PC-3 (cell line): ENCODE measurements at regions not wholly inside any gene's neighbourhood (a gene's known extent, or its start where the extent isn't known, plus 50 kb on each side); places are given as distances from the start of the nearest gene placed in this dataset.

ENCODE experiments used
- ATAC-seq: fragments of 200-7000 bp; cut with Tn5 transposase; 2 replicates; pipeline ENCODE4 v1.9.1; 2020; ENCODE audit warnings: mild to moderate bottlenecking, moderate library complexity
- BruUV-seq: library from RNA; stranded (reverse); fragments of 400-500 nt; replicated peaks from 2 replicates; lab custom pipeline; 2021; lab: Mats Ljungman, UMichigan
- CTCF ChIA-PET: fragments of 300-600 bp; sonication (Branson Sonifier 250); formaldehyde crosslinking; loops from one replicate; lab custom pipeline; 2022; ENCODE audit warnings: antibody characterized with exemption; lab: Charles Lee
- POLR2A ChIA-PET: fragments of 300-600 bp; sonication (Branson Sonifier 250); formaldehyde crosslinking; loops from one replicate; lab custom pipeline; 2022; ENCODE audit warnings: antibody characterized with exemption; ENCODE audit not compliant: unreplicated experiment; lab: Charles Lee
- DNase-seq: peaks from one replicate; pipeline ENCODE4 v3.0.0-alpha.2; 2015
- H2AFZ ChIP-seq: fragments of 300-600 bp; sonication (generic); 2 replicates; pipeline ENCODE4 v1.6.0; 2016; ENCODE audit warnings: antibody characterized with exemption, low read length
- H3F3A ChIP-seq: fragments of 300-600 bp; sonication (generic); one replicate; pipeline ENCODE4 v1.6.0; 2017; ENCODE audit warnings: antibody characterized with exemption, low read length, control low read depth, mild to moderate bottlenecking; ENCODE audit not compliant: unreplicated experiment
- H3K27ac ChIP-seq: fragments of 300-600 bp; sonication (generic); 2 replicates; pipeline ENCODE4 v1.5.1; 2016; ENCODE audit warnings: mild to moderate bottlenecking, low read length
- H3K27me3 ChIP-seq: fragments of 300-600 bp; sonication (generic); 2 replicates; pipeline ENCODE4 v1.6.1; 2016; ENCODE audit warnings: low read length, mixed read lengths
- H3K36me3 ChIP-seq: fragments of 300-600 bp; sonication (generic); 2 replicates; pipeline ENCODE4 v1.6.1; 2016; ENCODE audit warnings: low read depth, mixed run types, low read length, mixed read lengths
- H3K4me1 ChIP-seq: fragments of 300-600 bp; sonication (generic); 2 replicates; pipeline ENCODE4 v1.5.1; 2016; ENCODE audit warnings: low read length; ENCODE audit not compliant: insufficient read depth
- H3K4me2 ChIP-seq: fragments of 300-600 bp; sonication (generic); 2 replicates; pipeline ENCODE4 v1.6.0; 2016; ENCODE audit warnings: low read length
- H3K4me3 ChIP-seq: fragments of 300-600 bp; sonication (generic); 2 replicates; pipeline ENCODE4 v1.5.1; 2016; ENCODE audit warnings: mild to moderate bottlenecking, low read length, mixed read lengths
- H3K79me2 ChIP-seq: fragments of 300-600 bp; sonication (generic); 2 replicates; pipeline ENCODE4 v1.6.1; 2017; ENCODE audit warnings: low read length, mixed read lengths
- H3K9ac ChIP-seq: fragments of 300-600 bp; sonication (generic); 2 replicates; pipeline ENCODE4 v1.6.0; 2016; ENCODE audit warnings: mild to moderate bottlenecking, low read length
- H3K9me2 ChIP-seq: fragments of 300-600 bp; sonication (generic); replicated peaks from 2 replicates; pipeline ENCODE4 v1.6.1; 2016; ENCODE audit warnings: mixed run types, low read length, mixed read lengths
- H3K9me3 ChIP-seq: fragments of 300-600 bp; sonication (generic); 2 replicates; pipeline ENCODE4 v1.6.1; 2016; ENCODE audit warnings: low read length, mixed read lengths
- H4K20me1 ChIP-seq: fragments of 300-600 bp; sonication (generic); 2 replicates; pipeline ENCODE4 v1.6.1; 2016; ENCODE audit warnings: low read length, mixed read lengths
- EZH2 ChIP-seq: fragments of 300-600 bp; sonication (generic); IDR thresholded peaks from one replicate; pipeline ENCODE4 v1.6.1; 2017; ENCODE audit warnings: antibody characterized with exemption, mild to moderate bottlenecking, low read length; ENCODE audit not compliant: unreplicated experiment
- EZH2phosphoT487 ChIP-seq: fragments of 300-600 bp; sonication (generic); IDR thresholded peaks from 2 replicates; pipeline ENCODE4 v1.6.1; 2018; ENCODE audit warnings: mild to moderate bottlenecking, antibody characterized with exemption, low read length, borderline replicate concordance
- intact Hi-C: fragments of 100-400 bp; cut with micrococcal nuclease; formaldehyde crosslinking; loops from 2 replicates; pipeline ENCODE4 v1.9.0; 2023
- TF ChIP-seq, protein P1 (sequence below): fragments of 300-600 bp; sonication (generic); conservative IDR thresholded peaks from 2 replicates; pipeline ENCODE4 v1.5.1; 2017; ENCODE audit warnings: antibody characterized with exemption, low read depth, mild to moderate bottlenecking, low read length

DNA sequence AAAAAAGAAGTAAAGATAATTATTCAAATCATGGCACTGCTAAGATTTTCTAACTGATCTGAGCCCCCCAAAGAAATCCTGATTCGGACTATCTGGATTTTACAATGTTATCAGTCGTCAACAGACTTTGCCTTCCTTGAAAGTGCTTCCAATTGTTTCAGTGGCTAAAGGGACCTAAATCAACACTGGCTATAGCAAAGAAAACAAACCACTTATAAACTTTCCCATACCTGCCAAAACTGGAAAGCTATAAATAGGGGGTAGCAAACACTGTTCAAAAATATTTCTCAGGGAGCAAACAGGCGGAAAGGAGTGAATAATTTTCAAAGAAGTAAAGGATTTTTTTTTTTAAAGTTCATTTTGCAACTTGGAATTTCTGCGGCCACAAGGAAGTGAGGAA lies 105.6 kb upstream of the LIFR start:
- no TSS peak for BruUV-seq
- DNase-seq (no peak), ATAC-seq (no peak)
- Histone ChIP-seq H3F3A (no peaks in the 10 kb centered on the region), H4K20me1 (no peaks in the 10 kb centered on the region), H3K27ac (no peak overlapping the region), H3K4me2 (no peak overlapping the region), H3K4me1 (peaks cover 10% of the 10 kb centered on the region), H3K9ac (no peak overlapping the region), H3K9me2 (no peaks in the 10 kb centered on the region), H3K36me3 (no peaks in the 10 kb centered on the region), H3K79me2 (no peaks in the 10 kb centered on the region), H3K27me3 (no peaks in the 10 kb centered on the region), H2AFZ (no peak overlapping the region), H3K9me3 (no peaks in the 10 kb centered on the region), H3K4me3 (no peak overlapping the region)
- TF ChIP-seq EZH2 (no peak), EZH2phosphoT487 (no peak)
- TF ChIP-seq, protein P1, sequence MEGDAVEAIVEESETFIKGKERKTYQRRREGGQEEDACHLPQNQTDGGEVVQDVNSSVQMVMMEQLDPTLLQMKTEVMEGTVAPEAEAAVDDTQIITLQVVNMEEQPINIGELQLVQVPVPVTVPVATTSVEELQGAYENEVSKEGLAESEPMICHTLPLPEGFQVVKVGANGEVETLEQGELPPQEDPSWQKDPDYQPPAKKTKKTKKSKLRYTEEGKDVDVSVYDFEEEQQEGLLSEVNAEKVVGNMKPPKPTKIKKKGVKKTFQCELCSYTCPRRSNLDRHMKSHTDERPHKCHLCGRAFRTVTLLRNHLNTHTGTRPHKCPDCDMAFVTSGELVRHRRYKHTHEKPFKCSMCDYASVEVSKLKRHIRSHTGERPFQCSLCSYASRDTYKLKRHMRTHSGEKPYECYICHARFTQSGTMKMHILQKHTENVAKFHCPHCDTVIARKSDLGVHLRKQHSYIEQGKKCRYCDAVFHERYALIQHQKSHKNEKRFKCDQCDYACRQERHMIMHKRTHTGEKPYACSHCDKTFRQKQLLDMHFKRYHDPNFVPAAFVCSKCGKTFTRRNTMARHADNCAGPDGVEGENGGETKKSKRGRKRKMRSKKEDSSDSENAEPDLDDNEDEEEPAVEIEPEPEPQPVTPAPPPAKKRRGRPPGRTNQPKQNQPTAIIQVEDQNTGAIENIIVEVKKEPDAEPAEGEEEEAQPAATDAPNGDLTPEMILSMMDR: no peak
- POLR2A ChIA-PET: no interaction called here
- CTCF ChIA-PET: no interaction called here
- intact Hi-C loops: loop anchor here (5.0 kb wide), 1 partner anchor 220 kb away; no protein-coding TSS in a partner anchor

DNA sequence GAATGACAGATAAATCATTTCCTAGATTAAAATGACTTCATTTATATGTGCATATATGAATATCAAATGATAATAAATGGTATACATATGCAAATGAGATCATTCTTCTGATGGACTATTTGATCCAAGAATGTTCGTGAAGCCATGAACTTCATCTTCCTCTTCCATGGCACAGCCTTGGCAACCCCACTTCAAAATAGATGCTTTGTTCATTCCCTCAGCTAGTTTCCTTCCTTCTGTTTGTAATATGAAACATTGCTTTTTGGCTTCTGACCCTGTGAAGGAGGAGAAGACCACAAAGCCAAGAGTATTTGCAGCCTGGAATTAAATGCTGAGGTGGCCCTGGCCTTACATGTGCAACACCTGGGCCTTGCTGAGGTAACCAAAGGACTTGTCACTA lies 106.8 kb upstream of the LIFR start:
- Histone ChIP-seq H3K4me1 (peaks cover 10% of the 10 kb centered on the region), H3K27ac (no peak overlapping the region), H3F3A (no peaks in the 10 kb centered on the region), H3K36me3 (no peaks in the 10 kb centered on the region), H3K79me2 (no peaks in the 10 kb centered on the region), H3K9me2 (no peaks in the 10 kb centered on the region), H4K20me1 (no peaks in the 10 kb centered on the region), H3K27me3 (no peaks in the 10 kb centered on the region), H3K4me2 (no peak overlapping the region), H3K9me3 (no peaks in the 10 kb centered on the region), H3K4me3 (no peak overlapping the region), H3K9ac (no peak overlapping the region), H2AFZ (no peak overlapping the region)
- intact Hi-C loops: loop anchor here (5.0 kb wide), 1 partner anchor 221 kb away; no protein-coding TSS in a partner anchor
- ATAC-seq: no peak
- BruUV-seq: no TSS peak
- TF ChIP-seq EZH2phosphoT487 (no peak), EZH2 (no peak)
- TF ChIP-seq, protein P1: no peak
- POLR2A ChIA-PET: interaction anchor here (0.6 kb wide), 1 partner anchor 275 kb away, joined by 3 read pairs; no protein-coding TSS in a partner anchor
- CTCF ChIA-PET: no interaction called here
- no peak for DNase-seq

DNA sequence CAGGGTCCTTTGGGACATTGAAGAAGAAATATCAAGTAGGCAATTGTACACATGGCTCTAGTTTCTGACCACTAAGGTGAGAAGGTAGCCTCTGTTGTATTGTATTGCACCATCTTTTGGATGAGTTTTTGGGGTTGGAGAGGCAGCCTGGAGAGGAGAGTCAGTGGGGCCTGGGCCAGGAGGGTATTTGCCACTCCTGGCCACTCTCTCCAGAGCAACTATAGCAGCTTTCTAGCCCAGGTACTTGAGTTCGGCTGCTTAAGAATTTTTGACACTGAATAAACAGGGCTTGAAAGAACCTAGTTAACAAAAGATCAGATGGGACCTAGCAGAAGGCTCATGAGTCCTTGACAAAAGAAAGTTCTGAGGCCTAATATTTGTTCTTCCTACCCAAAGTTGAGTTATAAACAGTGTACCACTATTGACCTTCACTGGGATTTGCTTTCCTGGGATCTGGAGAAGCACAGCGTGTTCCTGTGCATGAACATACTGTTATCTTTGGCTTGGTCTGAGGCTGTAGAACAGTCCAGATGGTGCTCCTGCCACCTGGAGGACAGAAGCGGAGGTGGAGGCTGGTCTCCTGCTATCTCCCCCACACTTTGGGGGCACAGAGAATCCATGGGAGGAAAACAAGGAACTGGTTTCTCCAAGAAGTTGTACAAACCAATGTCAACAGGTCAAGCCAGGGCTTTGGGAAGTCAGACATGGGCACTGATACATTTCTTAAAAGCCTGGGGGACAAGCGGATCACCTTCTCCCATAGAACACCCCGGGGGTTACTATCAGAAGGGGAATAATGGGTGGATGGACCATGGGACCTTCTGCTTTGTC lies 110.4 kb upstream of the LIFR start:
- Histone ChIP-seq H3K9me3 (no peaks in the 10 kb centered on the region), H3K27ac (no peak overlapping the region), H3K4me1 (peaks cover 1% of the 10 kb centered on the region), H3K9ac (no peak overlapping the region), H3K9me2 (no peaks in the 10 kb centered on the region), H3K79me2 (no peaks in the 10 kb centered on the region), H3K27me3 (no peaks in the 10 kb centered on the region), H2AFZ (no peak overlapping the region), H3K4me2 (no peak overlapping the region), H3K36me3 (no peaks in the 10 kb centered on the region), H3K4me3 (no peak overlapping the region), H4K20me1 (no peaks in the 10 kb centered on the region), H3F3A (no peaks in the 10 kb centered on the region)
- BruUV-seq: no TSS peak
- POLR2A ChIA-PET: no interaction called here
- ATAC-seq (peak; percentile 67; the same call in 1 of the 2 replicates), DNase-seq (peak; percentile 45)
- CTCF ChIA-PET: interaction anchor here (1.2 kb wide), 1 partner anchor 225 kb away, joined by 6 read pairs; no protein-coding TSS in a partner anchor
- intact Hi-C loops: loop anchor here (2.0 kb wide), 1 partner anchor 116 kb away; no protein-coding TSS in a partner anchor
- TF ChIP-seq, protein P1: peak; percentile 81
- TF ChIP-seq EZH2phosphoT487: no peak
- no peak for TF ChIP-seq EZH2
